K562 (cell line): ENCODE measurements at regions not wholly inside any gene's neighbourhood (a gene's known extent, or its start where the extent isn't known, plus 50 kb on each side); places are given as distances from the start of the nearest gene placed in this dataset.

Experiments
- ATAC-seq: fragments of 200-7000 bp; cut with Tn5 transposase; 3 replicates; pipeline ENCODE4 v1.9.1; 2020; ENCODE audit warnings: moderate library complexity
- BruUV-seq: library from RNA; stranded (reverse); fragments of 400-500 nt; replicated peaks from 2 replicates; lab custom pipeline; 2021; lab: Mats Ljungman, UMichigan
- CTCF ChIA-PET: fragments of 300-600 bp; formaldehyde crosslinking; extraction: SDS; loops from one replicate; lab custom pipeline; 2021; ENCODE audit warnings: low intra/inter-chr PET ratio; lab: Yijun Ruan, JAX
- POLR2A ChIA-PET: fragments of 300-600, 350-650 bp; sonication (Branson Sonifier 250); formaldehyde crosslinking; extraction: SDS; loops from one replicate; lab custom pipeline; 2021; ENCODE audit warnings: antibody characterized with exemption, inconsistent platforms; lab: Yijun Ruan, JAX
- DNase-seq, 4 experiments: peaks; one replicate each; pipeline versions ENCODE4 v3.0.0 to v3.0.0-alpha.2; 2011 to 2018; ENCODE audit warnings: low spot score in 3 of 4, mixed read lengths in 3 of 4; ENCODE audit errors: extremely low read depth in 1 of 4
- FAIRE-seq: peaks from 2 replicates; lab custom pipeline; 2011; peaks lifted over from hg19 to GRCh38; lab: Jason Lieb, UNC
- H2AFZ ChIP-seq: 2 replicates; pipeline ENCODE4 v1.6.0; 2011; ENCODE audit warnings: low read depth, low read length, control low read depth, inconsistent platforms
- H3K27ac ChIP-seq: fragments of 200-600 bp; 3 replicates; pipeline ENCODE4 v1.8.0; 2011; ENCODE audit warnings: low read depth, mild to moderate bottlenecking, control low read depth, inconsistent platforms, low read length, moderate library complexity, mixed read lengths; ENCODE audit errors: extremely low read depth
- H3K27me3 ChIP-seq, 2 experiments: fragments of 300-600 bp in 1 of 2; 2 replicates in 1 of 2; 3 replicates in 1 of 2; pipeline versions ENCODE4 v1.6.0 to v1.8.0; 2011; ENCODE audit warnings: inconsistent platforms in 2 of 2, low read length in 2 of 2, mild to moderate bottlenecking in 1 of 2, mixed read lengths in 1 of 2, moderate library complexity in 1 of 2; ENCODE audit not compliant: control insufficient read depth in 2 of 2, insufficient read depth in 2 of 2
- H3K36me3 ChIP-seq: fragments of 300-600 bp; 3 replicates; pipeline ENCODE4 v1.8.0; 2011; ENCODE audit warnings: mild to moderate bottlenecking, low read length, inconsistent platforms; ENCODE audit not compliant: control insufficient read depth, insufficient read depth
- H3K4me1 ChIP-seq, 2 experiments: fragments of 200-600 bp in 1 of 2; replicated peaks in 1 of 2; 2 replicates in 1 of 2; 3 replicates in 1 of 2; pipeline versions ENCODE4 v1.5.1 to v1.8.0; 2011; ENCODE audit warnings: inconsistent platforms in 2 of 2, low read length in 2 of 2, mild to moderate bottlenecking in 1 of 2, mixed read lengths in 1 of 2, moderate library complexity in 1 of 2; ENCODE audit not compliant: control insufficient read depth in 2 of 2, insufficient read depth in 2 of 2
- H3K4me2 ChIP-seq: 2 replicates; pipeline ENCODE4 v1.6.1; 2011; ENCODE audit warnings: low read length, control low read depth, inconsistent platforms, mixed read lengths; ENCODE audit not compliant: insufficient read depth
- H3K4me3 ChIP-seq: fragments of 200-600 bp; sonication (generic), shearing (Covaris generic); 2 replicates; pipeline ENCODE4 v1.5.1; 2016; ENCODE audit warnings: control low read depth, inconsistent platforms
- H3K79me2 ChIP-seq: fragments of 200-600 bp; 3 replicates; pipeline ENCODE4 v1.8.0; 2011; ENCODE audit warnings: low read length, inconsistent platforms; ENCODE audit not compliant: control insufficient read depth, insufficient read depth
- H3K9ac ChIP-seq, 2 experiments: 2 replicates each; pipeline versions ENCODE4 v1.6.0 to v1.6.1; 2011; ENCODE audit warnings: low read depth in 2 of 2, low read length in 2 of 2, control low read depth in 1 of 2, inconsistent platforms in 1 of 2, mild to moderate bottlenecking in 1 of 2, mixed read lengths in 1 of 2; ENCODE audit not compliant: insufficient read depth in 1 of 2
- H3K9me1 ChIP-seq: one replicate; pipeline ENCODE4 v1.6.0; 2011; ENCODE audit warnings: inconsistent platforms, mild to moderate bottlenecking, low read length, moderate library complexity; ENCODE audit not compliant: control insufficient read depth, insufficient read depth
- H3K9me3 ChIP-seq: replicated peaks from 2 replicates; pipeline ENCODE4 v1.5.1; 2011; ENCODE audit warnings: low read depth, low read length, inconsistent platforms; ENCODE audit not compliant: control insufficient read depth, insufficient read depth
- H4K20me1 ChIP-seq: replicated peaks from 2 replicates; pipeline ENCODE4 v1.6.1; 2011; ENCODE audit warnings: low read length, inconsistent platforms, mixed read lengths; ENCODE audit not compliant: control insufficient read depth, insufficient read depth
- CREB1 ChIP-seq, 2 experiments: sonication (generic) in 1 of 2; formaldehyde crosslinking in 1 of 2; IDR thresholded peaks; 2 replicates each; pipeline versions ENCODE4 v1.6.1 to v1.8.0; 2012 to 2022; ENCODE audit warnings: inconsistent platforms in 1 of 2, mild to moderate bottlenecking in 1 of 2, missing genetic modification reagents in 1 of 2, moderate library complexity in 1 of 2
- DIDO1 ChIP-seq: fragments of 450-650 bp; IDR thresholded peaks from 2 replicates; pipeline ENCODE4 v1.6.1; 2016; ENCODE audit warnings: low read depth, missing biosample characterization, missing genetic modification characterization
- GATA2 ChIP-seq: sonication (generic); formaldehyde crosslinking; IDR thresholded peaks from 2 replicates; pipeline ENCODE4 v1.4.0; 2020; ENCODE audit warnings: mild to moderate bottlenecking, missing genetic modification reagents
- RBM14 ChIP-seq: fragments of 200-400 bp; formaldehyde crosslinking; IDR thresholded peaks from 2 replicates; pipeline ENCODE4 v1.6.1; 2018; ENCODE audit warnings: low read depth, mild to moderate bottlenecking, low read length, moderate library complexity, borderline replicate concordance; ENCODE audit not compliant: insufficient read depth
- ZNF165 ChIP-seq: fragments of 250-450 bp; sonication (Bioruptor Pico); IDR thresholded peaks from 2 replicates; pipeline ENCODE4 v1.4.0; 2020; ENCODE audit warnings: borderline replicate concordance
- WGBS: fragments of 100-300 bp; shearing (Covaris generic); methylation state at CpG from one replicate; pipeline ENCODE4 v1.1.6; 2016; ENCODE audit warnings: low coverage, mixed read lengths; ENCODE audit not compliant: insufficient coverage; ENCODE audit errors: missing lambda C conversion rate; 5-methylcytosine and 5-hydroxymethylcytosine counted together
- in situ Hi-C: fragments of 300-500 bp; cut with MboI; formaldehyde crosslinking; loops from 4 replicates; pipeline ENCODE4 v1.15.0; 2018; ENCODE audit warnings: inconsistent platforms, mixed read lengths
- intact Hi-C: fragments of 100-400 bp; cut with micrococcal nuclease; formaldehyde crosslinking; loops from 2 replicates; pipeline ENCODE4 v1.14.2; 2022
- TF ChIP-seq, protein P1 (sequence below): sonication (generic); formaldehyde crosslinking; IDR thresholded peaks from 2 replicates; pipeline ENCODE4 v1.8.1; 2022; ENCODE audit warnings: missing genetic modification reagents

DNA sequence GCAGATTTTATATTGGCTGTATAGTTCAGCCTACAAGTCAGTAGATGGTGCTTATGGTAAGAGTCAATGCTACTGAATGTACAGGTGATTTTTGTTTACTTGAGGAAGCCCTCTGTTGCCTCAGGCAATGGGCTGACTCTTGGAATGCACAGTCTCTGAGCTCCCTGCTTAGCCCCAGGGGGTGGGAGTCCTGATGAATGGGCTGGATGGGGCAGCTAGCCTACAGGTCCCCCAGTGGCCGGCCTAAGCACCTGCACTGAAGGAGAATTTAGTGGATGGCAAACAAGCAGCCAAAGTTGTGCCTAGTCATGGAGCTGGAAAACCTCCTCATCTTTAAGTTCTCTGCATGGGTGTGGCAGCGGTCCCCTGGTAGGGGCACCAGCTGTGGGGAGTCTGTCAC is 101.8 kb upstream of the CXorf51B start:
- no peak for FAIRE-seq
- TF ChIP-seq RBM14: no peak
- TF ChIP-seq CREB1 (IDR thresholded peaks at IDR 0.05): no peak
- no peak for TF ChIP-seq CREB1 (CRISPR knock-in tag; IDR thresholded peaks at IDR 0.05)
- TF ChIP-seq, protein P1, sequence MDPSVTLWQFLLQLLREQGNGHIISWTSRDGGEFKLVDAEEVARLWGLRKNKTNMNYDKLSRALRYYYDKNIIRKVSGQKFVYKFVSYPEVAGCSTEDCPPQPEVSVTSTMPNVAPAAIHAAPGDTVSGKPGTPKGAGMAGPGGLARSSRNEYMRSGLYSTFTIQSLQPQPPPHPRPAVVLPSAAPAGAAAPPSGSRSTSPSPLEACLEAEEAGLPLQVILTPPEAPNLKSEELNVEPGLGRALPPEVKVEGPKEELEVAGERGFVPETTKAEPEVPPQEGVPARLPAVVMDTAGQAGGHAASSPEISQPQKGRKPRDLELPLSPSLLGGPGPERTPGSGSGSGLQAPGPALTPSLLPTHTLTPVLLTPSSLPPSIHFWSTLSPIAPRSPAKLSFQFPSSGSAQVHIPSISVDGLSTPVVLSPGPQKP (CRISPR knock-in tag): no peak
- TF ChIP-seq ZNF165: no peak
- TF ChIP-seq GATA2 (CRISPR knock-in tag): no peak
- TF ChIP-seq DIDO1: no peak

More for the DNA sequence above, 101.8 kb upstream of the CXorf51B start:
- Histone ChIP-seq H3K9me3 (no peaks in the 10 kb centered on the region), H3K4me2 (no peak overlapping the region), H2AFZ (no peak overlapping the region), H3K4me1 (no peaks in the 10 kb centered on the region), H3K9me1 (no peaks in the 10 kb centered on the region), H3K36me3 (no peaks in the 10 kb centered on the region), H3K27me3 (no peaks in the 10 kb centered on the region), H3K4me3 (no peak overlapping the region), H3K79me2 (no peaks in the 10 kb centered on the region), H3K9ac (no peak overlapping the region), H4K20me1 (no peaks in the 10 kb centered on the region), H3K27ac (no peak overlapping the region)
- in situ Hi-C loops: no loop called here
- CTCF ChIA-PET: no interaction called here
- 0% methylated on average over 2 of the region's 2 CpGs for WGBS
- intact Hi-C loops: no loop called here
- ATAC-seq: no peak
- no TSS peak for BruUV-seq
- no peak for DNase-seq
- POLR2A ChIA-PET: no interaction called here
